ENCODE measurements at regions not wholly inside any gene's neighbourhood (a gene's known extent, or its start where the extent isn't known, plus 50 kb on each side); places are given as distances from the start of the nearest gene placed in this dataset.

- TF ChIP-seq CTCF (IDR thresholded peaks at IDR 0.05): no peak
- ATAC-seq (ENCODE audit: low FRiP score) (no peak), DNase-seq (ENCODE audit: low spot score) (no peak)
Observed at GRCh38 chr4:13151194-13151593, 332.9 kb downstream of the RAB28 start.

GRCh38 chr4:13143222-13144070 is 340.7 kb downstream of the RAB28 start:
- no peak for ATAC-seq (ENCODE audit: low FRiP score)
- TF ChIP-seq CTCF (IDR thresholded peaks at IDR 0.05): no peak
- DNase-seq (ENCODE audit: low spot score): no peak

GRCh38 chr4:13142726-13143125 is 341.4 kb downstream of the RAB28 start:
- DNase-seq (ENCODE audit: low spot score): no peak
- ATAC-seq (ENCODE audit: low FRiP score): no peak
- TF ChIP-seq CTCF (IDR thresholded peaks at IDR 0.05): no peak

- TF ChIP-seq CTCF (IDR thresholded peaks at IDR 0.05): no peak
- ATAC-seq (ENCODE audit: low FRiP score): no peak
Observed at GRCh38 chr4:13142191-13142590, 341.9 kb downstream of the RAB28 start.

GRCh38 chr4:13137390-13137789 is 346.8 kb downstream of the RAB28 start:
- no peak for TF ChIP-seq CTCF (IDR thresholded peaks at IDR 0.05)
- no peak for ATAC-seq (ENCODE audit: low FRiP score)
- DNase-seq (ENCODE audit: low spot score): no peak

More at GRCh38 chr4:13142191-13142590, 341.9 kb downstream of the RAB28 start:
- no peak for DNase-seq (ENCODE audit: low spot score)

GRCh38 chr4:13133700-13134099 is 350.4 kb downstream of the RAB28 start:
- no peak for DNase-seq (ENCODE audit: low spot score)
- ATAC-seq (ENCODE audit: low FRiP score): no peak
- TF ChIP-seq CTCF (IDR thresholded peaks at IDR 0.05): no peak

- no peak for TF ChIP-seq CTCF (IDR thresholded peaks at IDR 0.05)
- no peak for ATAC-seq (ENCODE audit: low FRiP score)
- DNase-seq (ENCODE audit: low spot score): no peak
Observed at GRCh38 chr4:13130848-13131247, 353.3 kb downstream of the RAB28 start.
